Hematopoietic multipotent progenitor cell treated with erythropoietin and hydrocortisone succinate and interleukin-3 and kit ligand, for 4 days (in vitro differentiated cells): ENCODE measurements at regions not wholly inside any gene's neighbourhood (a gene's known extent, or its start where the extent isn't known, plus 50 kb on each side); places are given as distances from the start of the nearest gene placed in this dataset.
"Not testable (repeated sequence)": the region's sequence is repeated elsewhere in the genome, so short reads cannot be mapped to it uniquely, and the experiment has no call there.

Experiments used
- DNase-seq: peaks from one replicate; pipeline ENCODE4 v3.0.0-alpha.2; 2015

- DNase-seq: not testable (repeated sequence)
These were observed 101.7 kb upstream of the NIPA1 start for GRCh38 chr15:22684786-22685185.

- peak; percentile 8 for DNase-seq
These were observed 86.6 kb upstream of the NIPA1 start for GRCh38 chr15:22699881-22700280.

GRCh38 chr15:22710831-22711341 is 75.6 kb upstream of the NIPA1 start:
- not testable (repeated sequence) for DNase-seq

- DNase-seq: not testable (repeated sequence)
These were observed 72.5 kb upstream of the NIPA1 start for GRCh38 chr15:22713933-22714332.

- peak; percentile 3 for DNase-seq
These were observed 71.9 kb upstream of the NIPA1 start for GRCh38 chr15:22714358-22715132.

- not testable (repeated sequence) for DNase-seq
These were observed 71.2 kb upstream of the NIPA1 start for GRCh38 chr15:22715133-22715845.

GRCh38 chr15:22719980-22720379 is 66.5 kb upstream of the NIPA1 start:
- peak; percentile 43 for DNase-seq

GRCh38 chr15:22726104-22726503 is 60.3 kb upstream of the NIPA1 start:
- DNase-seq: not testable (repeated sequence)

GRCh38 chr15:22735067-22735466 is 51.4 kb upstream of the NIPA1 start:
- not testable (repeated sequence) for DNase-seq

- DNase-seq: no peak
These were observed 50.7 kb upstream of the NIPA1 start for GRCh38 chr15:22735781-22736180.

GRCh38 chr15:22736200-22736599 is 50.2 kb upstream of the NIPA1 start:
- DNase-seq: not testable (repeated sequence)
